Fibroblast of the conjunctiva (primary cell): ENCODE measurements at regions not wholly inside any gene's neighbourhood (a gene's known extent, or its start where the extent isn't known, plus 50 kb on each side); places are given as distances from the start of the nearest gene placed in this dataset.
A peak's percentile ranks its signal among the peaks of the same experiment; 100 is the strongest.

Source experiments
- DNase-seq: peaks from one replicate; pipeline ENCODE4 v3.0.0-alpha.2; 2010; ENCODE audit warnings: low read depth

- no peak for DNase-seq
These were observed 723.9 kb downstream of the FAT4 start for GRCh38 chr4:126038502-126039144.

GRCh38 chr4:126046081-126046614 is 731.4 kb downstream of the FAT4 start:
- DNase-seq, result no peak

GRCh38 chr4:126047114-126047513 is 732.4 kb downstream of the FAT4 start:
- DNase-seq, result no peak

GRCh38 chr4:126051689-126052424 is 737.1 kb downstream of the FAT4 start:
- peak; percentile 93 for DNase-seq

- DNase-seq, result no peak
These were observed 741.4 kb downstream of the FAT4 start for GRCh38 chr4:126056116-126056650.

GRCh38 chr4:126057371-126057770 is 742.6 kb downstream of the FAT4 start:
- no peak for DNase-seq

- DNase-seq, result no peak
These were observed 743.8 kb downstream of the FAT4 start for GRCh38 chr4:126058596-126058995.

- DNase-seq, result no peak
These were observed 746.9 kb downstream of the FAT4 start for GRCh38 chr4:126061655-126062054.

- no peak for DNase-seq
These were observed 750.3 kb downstream of the FAT4 start for GRCh38 chr4:126065016-126065415.

- peak; percentile 91 for DNase-seq
These were observed 756.9 kb downstream of the FAT4 start for GRCh38 chr4:126071346-126072333.

GRCh38 chr4:126081336-126081735 is 766.6 kb downstream of the FAT4 start:
- DNase-seq, result peak; percentile 43

GRCh38 chr4:126086041-126086440 is 771.3 kb downstream of the FAT4 start:
- no peak for DNase-seq

GRCh38 chr4:126087101-126087500 is 772.3 kb downstream of the FAT4 start:
- no peak for DNase-seq

- no peak for DNase-seq
These were observed 782.5 kb downstream of the FAT4 start for GRCh38 chr4:126097155-126097799.

GRCh38 chr4:126106658-126107057 is 791.9 kb downstream of the FAT4 start:
- no peak for DNase-seq

- DNase-seq, result no peak
These were observed 795.1 kb downstream of the FAT4 start for GRCh38 chr4:126109836-126110235.

GRCh38 chr4:126113058-126113457 is 798.3 kb downstream of the FAT4 start:
- DNase-seq, result no peak

- no peak for DNase-seq
These were observed 809.0 kb downstream of the FAT4 start for GRCh38 chr4:126123611-126124325.

- no peak for DNase-seq
These were observed 810.1 kb downstream of the FAT4 start for GRCh38 chr4:126124818-126125217.

- no peak for DNase-seq
These were observed 815.5 kb downstream of the FAT4 start for GRCh38 chr4:126130215-126130614.
